ENCODE measurements at regions not wholly inside any gene's neighbourhood (a gene's known extent, or its start where the extent isn't known, plus 50 kb on each side); places are given as distances from the start of the nearest gene placed in this dataset.

DNA sequence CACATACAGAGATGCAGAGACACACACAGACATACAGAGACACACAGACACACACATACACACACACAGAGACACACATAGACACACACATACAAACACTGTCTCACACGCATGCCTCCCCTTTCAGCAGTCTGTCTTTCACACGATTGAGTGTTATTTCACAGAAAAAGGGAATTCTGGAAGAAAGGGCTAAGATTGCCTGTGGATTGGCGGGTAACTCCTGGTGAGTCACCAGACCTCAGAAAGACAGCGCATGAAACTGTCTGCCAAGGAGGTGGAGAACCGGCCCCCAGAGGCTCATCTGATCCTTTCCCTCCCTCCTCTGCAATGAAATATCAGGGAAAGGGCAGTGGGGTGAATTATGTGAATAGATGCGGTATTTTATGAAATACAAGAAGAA, 127.2 kb upstream of the GSC start:
- DNase-seq (ENCODE audit: low spot score in 2 of 2): no peak
- no peaks in the 10 kb centered on the region for H3K4me1 ChIP-seq
- H3K9me3 ChIP-seq: no peaks in the 10 kb centered on the region
- H3K27ac ChIP-seq: no peak overlapping the region
- no peaks in the 10 kb centered on the region for H3K36me3 ChIP-seq
- intact Hi-C loops (cut with DNase I): no loop called here
- TF ChIP-seq, protein P1, sequence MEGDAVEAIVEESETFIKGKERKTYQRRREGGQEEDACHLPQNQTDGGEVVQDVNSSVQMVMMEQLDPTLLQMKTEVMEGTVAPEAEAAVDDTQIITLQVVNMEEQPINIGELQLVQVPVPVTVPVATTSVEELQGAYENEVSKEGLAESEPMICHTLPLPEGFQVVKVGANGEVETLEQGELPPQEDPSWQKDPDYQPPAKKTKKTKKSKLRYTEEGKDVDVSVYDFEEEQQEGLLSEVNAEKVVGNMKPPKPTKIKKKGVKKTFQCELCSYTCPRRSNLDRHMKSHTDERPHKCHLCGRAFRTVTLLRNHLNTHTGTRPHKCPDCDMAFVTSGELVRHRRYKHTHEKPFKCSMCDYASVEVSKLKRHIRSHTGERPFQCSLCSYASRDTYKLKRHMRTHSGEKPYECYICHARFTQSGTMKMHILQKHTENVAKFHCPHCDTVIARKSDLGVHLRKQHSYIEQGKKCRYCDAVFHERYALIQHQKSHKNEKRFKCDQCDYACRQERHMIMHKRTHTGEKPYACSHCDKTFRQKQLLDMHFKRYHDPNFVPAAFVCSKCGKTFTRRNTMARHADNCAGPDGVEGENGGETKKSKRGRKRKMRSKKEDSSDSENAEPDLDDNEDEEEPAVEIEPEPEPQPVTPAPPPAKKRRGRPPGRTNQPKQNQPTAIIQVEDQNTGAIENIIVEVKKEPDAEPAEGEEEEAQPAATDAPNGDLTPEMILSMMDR (IDR thresholded peaks at IDR 0.05): no peak
- no peak overlapping the region for H3K4me3 ChIP-seq
- no peaks in the 10 kb centered on the region for H3K27me3 ChIP-seq

DNA sequence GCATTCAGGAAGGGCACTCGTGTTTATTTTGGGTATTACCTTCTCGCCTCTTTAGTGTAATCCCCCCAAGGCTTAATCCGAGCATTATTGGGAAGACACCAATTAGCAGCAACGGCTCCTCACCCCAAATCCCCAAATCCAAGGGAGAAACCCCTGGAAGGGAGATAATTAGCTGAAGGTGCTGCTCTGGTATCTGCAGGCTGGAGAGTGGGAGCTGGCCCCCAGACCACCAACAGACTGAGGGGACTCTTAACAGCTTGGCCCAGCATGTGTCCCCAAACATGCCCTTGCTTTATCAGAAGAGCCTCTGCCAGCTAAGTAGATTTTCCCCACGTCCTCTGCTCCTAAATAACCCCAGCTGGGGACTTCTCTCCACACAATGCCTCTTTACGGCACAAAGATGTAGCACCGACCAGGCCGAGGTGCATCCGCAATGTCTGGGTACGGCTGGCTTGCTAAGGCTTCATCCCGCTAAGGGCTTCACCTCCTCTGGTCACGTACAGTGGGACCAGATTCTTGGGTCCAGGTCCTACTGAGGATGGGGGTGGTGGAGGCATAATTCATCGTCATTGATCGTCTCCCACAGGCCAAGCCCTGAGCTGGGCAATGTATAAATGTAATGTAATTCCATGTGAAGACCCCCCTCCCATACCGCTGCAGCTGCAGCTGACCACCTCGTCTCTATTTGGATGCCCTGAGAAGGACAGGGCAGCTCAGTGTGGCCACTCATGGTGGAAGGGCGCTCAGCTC, 123.7 kb upstream of the GSC start:
- no peaks in the 10 kb centered on the region for H3K4me1 ChIP-seq
- H3K27me3 ChIP-seq: no peaks in the 10 kb centered on the region
- no peaks in the 10 kb centered on the region for H3K9me3 ChIP-seq
- H3K27ac ChIP-seq: no peak overlapping the region
- H3K36me3 ChIP-seq: no peaks in the 10 kb centered on the region
- TF ChIP-seq, protein P1 (IDR thresholded peaks at IDR 0.05): no peak
- no peak overlapping the region for H3K4me3 ChIP-seq
- intact Hi-C loops (cut with DNase I): no loop called here
- DNase-seq (ENCODE audit: low spot score in 2 of 2): no peak

DNA sequence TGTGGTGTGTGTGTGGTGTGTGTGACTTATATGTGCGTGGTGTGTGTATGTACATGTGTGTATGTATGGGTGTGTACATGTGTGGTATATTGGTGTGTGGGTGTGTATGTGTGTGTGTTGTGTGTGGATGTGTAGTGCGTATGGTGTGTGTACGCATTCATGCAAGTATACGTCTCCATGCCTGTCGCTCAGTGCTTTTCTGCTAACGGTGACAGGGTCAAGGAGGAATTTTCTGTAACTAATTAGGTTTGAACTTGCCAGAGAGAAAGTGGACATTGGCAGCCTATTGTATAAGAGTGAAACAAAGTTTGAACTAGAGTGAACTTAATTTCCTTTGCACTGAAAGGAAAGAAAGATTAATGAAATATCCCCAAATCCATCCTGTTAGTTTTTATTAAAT, 120.9 kb upstream of the GSC start:
- no peak for DNase-seq (ENCODE audit: low spot score in 2 of 2)
- no peaks in the 10 kb centered on the region for H3K9me3 ChIP-seq
- TF ChIP-seq, protein P1 (IDR thresholded peaks at IDR 0.05): no peak
- H3K4me3 ChIP-seq: no peak overlapping the region
- no peaks in the 10 kb centered on the region for H3K27me3 ChIP-seq
- intact Hi-C loops (cut with DNase I): no loop called here
- no peaks in the 10 kb centered on the region for H3K4me1 ChIP-seq
- no peak overlapping the region for H3K27ac ChIP-seq
- no peaks in the 10 kb centered on the region for H3K36me3 ChIP-seq

DNA sequence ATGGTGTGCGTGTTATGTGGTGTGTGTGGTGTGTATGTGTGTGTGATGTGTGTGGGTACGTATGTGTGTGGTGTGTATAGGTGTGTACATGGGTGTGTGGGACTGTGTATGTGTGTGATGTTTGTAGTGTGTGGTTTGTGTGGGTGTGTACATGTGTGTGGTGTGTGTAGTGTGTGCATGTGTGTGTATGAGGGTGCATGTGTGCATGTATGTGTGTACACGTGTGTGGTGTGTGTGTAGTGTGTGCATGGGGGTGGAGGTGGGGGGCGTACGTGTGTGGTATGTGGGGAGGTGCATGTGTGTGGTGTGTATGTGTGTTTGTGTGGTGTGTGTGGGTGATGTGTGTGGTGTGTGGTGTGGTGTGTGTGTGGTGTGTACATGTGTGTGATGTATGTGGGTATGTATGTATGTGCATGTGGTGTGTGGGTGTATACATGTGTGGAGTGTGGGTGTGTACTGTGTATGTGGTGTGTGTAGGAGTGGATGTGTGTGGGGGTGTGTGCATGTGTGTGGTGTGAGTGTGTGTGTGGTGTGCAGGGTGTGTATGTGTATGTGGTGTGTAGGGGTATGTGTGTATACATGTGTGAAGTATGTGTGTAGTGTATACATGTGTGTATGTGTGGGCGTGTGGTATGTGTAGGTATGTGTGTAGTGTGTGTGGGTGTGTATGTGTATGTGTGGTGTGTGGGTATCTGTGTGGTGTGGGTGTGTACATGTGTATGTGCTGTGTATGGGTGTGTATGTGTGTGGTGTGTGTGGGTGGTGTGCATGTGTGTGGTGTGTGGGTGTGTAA, 119.8 kb upstream of the GSC start:
- Histone ChIP-seq H3K36me3 (no peaks in the 10 kb centered on the region), H3K4me3 (no peak overlapping the region), H3K27ac (no peak overlapping the region), H3K4me1 (no peaks in the 10 kb centered on the region), H3K27me3 (no peaks in the 10 kb centered on the region), H3K9me3 (no peaks in the 10 kb centered on the region)
- intact Hi-C loops (cut with DNase I): no loop called here
- TF ChIP-seq, protein P1 (IDR thresholded peaks at IDR 0.05): no peak
- DNase-seq (ENCODE audit: low spot score in 2 of 2): no peak

DNA sequence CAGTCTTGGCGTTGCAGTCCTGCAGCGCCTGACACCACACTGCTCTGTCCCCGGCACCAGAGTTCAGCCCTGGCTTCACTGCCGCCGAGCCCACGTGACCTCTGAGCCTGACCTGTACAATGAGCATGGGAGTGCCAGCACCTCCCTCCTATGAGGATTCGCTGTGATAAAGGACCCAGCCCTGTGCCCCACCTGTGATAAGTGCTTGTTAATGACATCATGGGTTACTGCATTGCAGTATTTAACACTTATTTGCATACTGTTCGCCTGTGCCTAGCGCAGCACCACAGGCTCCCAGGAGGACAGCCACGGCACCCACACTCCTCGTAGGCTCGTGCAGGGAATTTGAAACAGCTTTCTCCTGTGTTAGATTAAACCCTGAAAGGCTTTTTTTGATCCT, 118.2 kb upstream of the GSC start:
- TF ChIP-seq, protein P1 (IDR thresholded peaks at IDR 0.05): no peak
- Histone ChIP-seq H3K4me3 (no peak overlapping the region), H3K4me1 (no peaks in the 10 kb centered on the region), H3K9me3 (no peaks in the 10 kb centered on the region), H3K36me3 (no peaks in the 10 kb centered on the region), H3K27ac (no peak overlapping the region), H3K27me3 (no peaks in the 10 kb centered on the region)
- intact Hi-C loops (cut with DNase I): no loop called here
- DNase-seq (ENCODE audit: low spot score in 2 of 2): no peak
